ENCODE measurements at regions not wholly inside any gene's neighbourhood (a gene's known extent, or its start where the extent isn't known, plus 50 kb on each side); places are given as distances from the start of the nearest gene placed in this dataset.
A peak's percentile ranks its signal among the peaks of the same experiment; 100 is the strongest.

- no peak for DNase-seq (ENCODE audit: low read depth in 3 of 3)
These were observed 131.6 kb downstream of the TPRA1 start for GRCh38 chr3:127458696-127459604.

- no peak for DNase-seq (ENCODE audit: low read depth in 3 of 3)
These were observed 132.9 kb downstream of the TPRA1 start for GRCh38 chr3:127457546-127458145.

- DNase-seq (ENCODE audit: low read depth in 3 of 3), result peak; percentile 6 to 25 (median 17)
These were observed 133.4 kb downstream of the TPRA1 start for GRCh38 chr3:127457094-127457475.

GRCh38 chr3:127456471-127457093, 134.0 kb downstream of the TPRA1 start:
- DNase-seq (ENCODE audit: low read depth in 3 of 3), result no peak

GRCh38 chr3:127455541-127456450, 134.7 kb downstream of the TPRA1 start:
- peak; percentile 35 to 53 (median 47) for DNase-seq (ENCODE audit: low read depth in 3 of 3)

- no peak for DNase-seq (ENCODE audit: low read depth in 3 of 3)
These were observed 135.6 kb downstream of the TPRA1 start for GRCh38 chr3:127454968-127455367.

GRCh38 chr3:127454051-127454450, 136.5 kb downstream of the TPRA1 start:
- no peak for DNase-seq (ENCODE audit: low read depth in 3 of 3)

- DNase-seq (ENCODE audit: low read depth in 3 of 3), result no peak
These were observed 138.2 kb downstream of the TPRA1 start for GRCh38 chr3:127452321-127452821.

- no peak for DNase-seq (ENCODE audit: low read depth in 3 of 3)
These were observed 139.2 kb downstream of the TPRA1 start for GRCh38 chr3:127451321-127451720.

GRCh38 chr3:127450331-127450730, 140.2 kb downstream of the TPRA1 start:
- no peak for DNase-seq (ENCODE audit: low read depth in 3 of 3)

- DNase-seq (ENCODE audit: low read depth in 3 of 3), result no peak
These were observed 140.9 kb downstream of the TPRA1 start for GRCh38 chr3:127449486-127450212.

- no peak for DNase-seq (ENCODE audit: low read depth in 3 of 3)
These were observed 141.9 kb downstream of the TPRA1 start for GRCh38 chr3:127448671-127449070.

GRCh38 chr3:127448161-127448561, 142.4 kb downstream of the TPRA1 start:
- no peak for DNase-seq (ENCODE audit: low read depth in 3 of 3)

- no peak for DNase-seq (ENCODE audit: low read depth in 3 of 3)
These were observed 143.8 kb downstream of the TPRA1 start for GRCh38 chr3:127446756-127447155.

GRCh38 chr3:127445581-127446343, 144.8 kb downstream of the TPRA1 start:
- no peak for DNase-seq (ENCODE audit: low read depth in 3 of 3)

- DNase-seq (ENCODE audit: low read depth in 3 of 3), result no peak
These were observed 145.8 kb downstream of the TPRA1 start for GRCh38 chr3:127444761-127445160.

- no peak for DNase-seq (ENCODE audit: low read depth in 3 of 3)
These were observed 146.8 kb downstream of the TPRA1 start for GRCh38 chr3:127443581-127444375.

GRCh38 chr3:127442506-127442905, 148.0 kb downstream of the TPRA1 start:
- no peak for DNase-seq (ENCODE audit: low read depth in 3 of 3)

GRCh38 chr3:127441764-127442163, 148.8 kb downstream of the TPRA1 start:
- no peak for DNase-seq (ENCODE audit: low read depth in 3 of 3)

Data from stimulated activated CD4-positive, alpha-beta T cell treated with anti-CD3 and anti-CD28 coated beads, TNF-alpha, amount 100 ng/mL, for 48 hours (primary cell).